GM06990 (cell line): ENCODE measurements at regions not wholly inside any gene's neighbourhood (a gene's known extent, or its start where the extent isn't known, plus 50 kb on each side); places are given as distances from the start of the nearest gene placed in this dataset.

ENCODE experiments used
- DNase-seq: peaks from one replicate; pipeline ENCODE4 v3.0.0-alpha.2; 2011; ENCODE audit not compliant: insufficient read length; ENCODE audit errors: extremely low read depth
- H3K27me3 ChIP-seq: replicated peaks from 2 replicates; pipeline ENCODE4 v1.6.0; 2011; ENCODE audit warnings: low read length; ENCODE audit not compliant: control insufficient read depth, insufficient read depth
- H3K36me3 ChIP-seq: 2 replicates; pipeline ENCODE4 v1.5.1; 2011; ENCODE audit warnings: low read length; ENCODE audit not compliant: control insufficient read depth, insufficient read depth
- H3K4me3 ChIP-seq: replicated peaks from 2 replicates; pipeline ENCODE4 v1.5.1; 2011; ENCODE audit warnings: low read depth, mild to moderate bottlenecking, control low read depth, low read length
- TF ChIP-seq, protein P1 (sequence below): IDR thresholded peaks from 2 replicates; pipeline ENCODE4 v1.5.1; 2011; ENCODE audit warnings: low read length, control low read depth, mild to moderate bottlenecking, inconsistent platforms; ENCODE audit not compliant: insufficient read depth, poor library complexity, severe bottlenecking

DNA sequence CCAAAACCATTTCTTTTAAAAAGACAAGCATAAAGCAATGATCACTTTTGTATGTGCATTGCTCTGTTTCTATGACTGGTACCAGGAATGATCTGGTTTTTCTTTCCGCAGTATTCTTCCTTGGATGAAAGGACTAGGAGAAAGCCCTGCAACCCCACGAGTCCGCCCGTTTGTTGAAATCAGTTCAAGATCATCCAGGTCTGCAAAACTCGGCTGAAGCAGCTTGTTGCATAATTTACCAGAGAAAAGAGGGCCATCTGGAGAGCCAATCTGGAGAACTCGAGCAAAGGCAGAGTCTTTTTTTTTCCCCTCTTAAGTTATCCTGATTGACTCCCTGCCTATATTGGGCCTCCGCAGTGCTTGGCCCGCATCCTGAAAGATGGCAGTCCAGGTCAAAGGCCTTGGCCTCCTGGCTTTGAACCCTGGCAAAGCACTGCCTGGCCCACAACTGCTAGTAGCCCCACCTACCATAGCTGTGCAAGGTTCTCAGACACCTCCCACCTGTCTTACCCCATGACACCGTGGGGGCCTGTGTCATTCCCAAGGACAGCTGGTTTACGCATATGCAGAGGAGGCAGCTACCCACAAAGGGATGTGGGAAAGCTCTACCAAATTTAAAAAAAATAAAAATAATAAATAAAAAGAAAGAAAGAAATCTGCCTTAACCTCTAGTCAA lies 572.2 kb downstream of the INHBA start:
- no peak for DNase-seq
- Histone ChIP-seq H3K4me3 (no peak overlapping the region), H3K36me3 (no peaks in the 10 kb centered on the region), H3K27me3 (no peaks in the 10 kb centered on the region)
- TF ChIP-seq, protein P1, sequence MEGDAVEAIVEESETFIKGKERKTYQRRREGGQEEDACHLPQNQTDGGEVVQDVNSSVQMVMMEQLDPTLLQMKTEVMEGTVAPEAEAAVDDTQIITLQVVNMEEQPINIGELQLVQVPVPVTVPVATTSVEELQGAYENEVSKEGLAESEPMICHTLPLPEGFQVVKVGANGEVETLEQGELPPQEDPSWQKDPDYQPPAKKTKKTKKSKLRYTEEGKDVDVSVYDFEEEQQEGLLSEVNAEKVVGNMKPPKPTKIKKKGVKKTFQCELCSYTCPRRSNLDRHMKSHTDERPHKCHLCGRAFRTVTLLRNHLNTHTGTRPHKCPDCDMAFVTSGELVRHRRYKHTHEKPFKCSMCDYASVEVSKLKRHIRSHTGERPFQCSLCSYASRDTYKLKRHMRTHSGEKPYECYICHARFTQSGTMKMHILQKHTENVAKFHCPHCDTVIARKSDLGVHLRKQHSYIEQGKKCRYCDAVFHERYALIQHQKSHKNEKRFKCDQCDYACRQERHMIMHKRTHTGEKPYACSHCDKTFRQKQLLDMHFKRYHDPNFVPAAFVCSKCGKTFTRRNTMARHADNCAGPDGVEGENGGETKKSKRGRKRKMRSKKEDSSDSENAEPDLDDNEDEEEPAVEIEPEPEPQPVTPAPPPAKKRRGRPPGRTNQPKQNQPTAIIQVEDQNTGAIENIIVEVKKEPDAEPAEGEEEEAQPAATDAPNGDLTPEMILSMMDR = no peak

DNA sequence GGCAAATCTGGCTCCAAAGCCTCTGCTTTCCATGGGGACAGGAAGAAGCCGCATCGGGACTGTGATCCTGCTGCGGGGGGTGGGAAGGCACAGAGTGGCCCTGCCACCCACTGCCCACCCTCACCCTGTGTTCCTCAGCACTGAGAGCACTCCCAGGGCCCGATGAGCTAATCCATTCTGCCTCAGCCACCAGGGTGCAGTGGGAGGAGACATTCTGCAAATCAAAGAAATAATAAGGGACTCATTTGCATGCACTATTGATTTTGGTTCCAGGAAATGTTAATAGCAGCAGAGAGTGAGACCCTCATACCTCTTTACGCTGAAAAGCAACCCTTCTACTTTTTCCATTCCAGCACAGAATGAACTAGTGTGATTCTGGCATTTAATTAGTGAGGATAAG lies 572.8 kb downstream of the INHBA start:
- Histone ChIP-seq H3K4me3 (no peak overlapping the region), H3K36me3 (no peaks in the 10 kb centered on the region), H3K27me3 (no peaks in the 10 kb centered on the region)
- TF ChIP-seq, protein P1 = no peak
- DNase-seq = no peak

DNA sequence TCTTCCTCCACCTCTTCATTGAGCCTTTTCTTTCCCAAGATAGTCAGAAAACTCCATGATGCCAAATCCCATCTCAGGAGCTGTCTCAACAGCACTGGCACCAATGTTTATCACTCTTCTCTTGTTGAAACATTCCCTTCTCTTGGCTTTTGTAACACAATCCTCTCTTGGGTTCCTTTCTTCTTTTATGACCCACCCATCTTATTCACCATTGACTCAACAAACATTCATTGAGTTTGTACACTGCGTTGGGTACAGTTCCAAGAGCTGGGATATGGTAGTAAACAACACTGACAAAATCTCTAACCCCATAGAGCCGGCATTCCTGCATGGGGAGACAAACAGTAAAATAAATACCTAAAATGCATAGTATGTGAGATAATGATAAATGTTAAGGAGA lies 577.5 kb downstream of the INHBA start:
- Histone ChIP-seq H3K27me3 (no peaks in the 10 kb centered on the region), H3K36me3 (no peaks in the 10 kb centered on the region), H3K4me3 (no peak overlapping the region)
- TF ChIP-seq, protein P1 = no peak
- DNase-seq = no peak

DNA sequence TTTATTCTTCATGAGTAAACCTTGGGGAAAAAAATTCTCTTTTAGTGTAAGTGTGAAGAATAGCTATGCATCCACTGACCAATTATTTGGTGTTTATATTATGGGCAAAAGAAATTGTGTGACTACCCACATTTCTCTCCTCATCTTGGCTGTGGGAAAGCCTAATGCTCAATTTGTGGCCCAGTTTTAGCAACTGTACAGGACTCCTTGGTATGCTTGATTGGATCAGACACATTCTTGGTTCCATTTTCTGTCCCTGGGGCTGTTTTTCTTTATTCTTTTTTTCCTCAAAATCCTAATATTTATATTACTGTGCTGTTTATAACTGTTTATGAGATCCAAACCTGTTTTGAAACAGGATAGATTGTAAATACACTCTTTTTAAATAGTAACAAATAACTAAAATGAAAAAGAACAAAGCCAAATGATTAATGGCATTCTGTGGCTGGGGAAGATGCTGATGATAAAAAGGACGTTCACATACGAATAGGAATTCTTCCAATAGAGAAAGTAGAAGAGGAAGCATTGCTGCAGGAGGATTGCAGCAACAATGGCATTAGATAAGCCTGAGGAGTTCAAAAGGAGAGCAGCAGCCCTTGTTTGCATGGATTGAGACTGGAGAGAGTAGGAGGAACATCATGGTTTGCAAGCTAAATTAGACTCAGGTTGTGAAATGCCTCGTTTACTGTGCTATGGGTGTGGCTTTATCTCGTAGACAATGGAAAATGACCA lies 580.5 kb downstream of the INHBA start:
- no peak overlapping the region for H3K4me3 ChIP-seq
- no peaks in the 10 kb centered on the region for H3K36me3 ChIP-seq
- H3K27me3 ChIP-seq = no peaks in the 10 kb centered on the region
- no peak for DNase-seq
- TF ChIP-seq, protein P1 = no peak

DNA sequence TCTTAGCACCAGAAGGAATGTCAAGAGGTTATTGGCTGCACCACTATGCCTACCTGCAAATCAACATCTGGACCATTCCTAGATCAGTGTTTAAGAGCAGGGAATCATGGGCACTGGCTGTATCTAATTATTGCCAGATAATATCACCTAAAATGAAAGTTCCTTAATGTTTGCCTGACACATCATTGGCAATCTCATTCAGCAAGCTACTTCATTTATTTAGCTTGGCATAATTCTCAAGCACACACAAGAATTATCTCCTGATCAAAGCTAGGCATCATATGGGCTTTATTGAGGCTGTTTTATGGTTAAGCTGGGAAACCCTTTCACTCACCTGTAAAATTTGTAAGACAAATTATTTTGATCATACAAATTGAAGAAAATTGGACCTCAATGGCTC lies 581.7 kb downstream of the INHBA start:
- Histone ChIP-seq H3K27me3 (no peaks in the 10 kb centered on the region), H3K36me3 (no peaks in the 10 kb centered on the region), H3K4me3 (no peak overlapping the region)
- no peak for DNase-seq
- TF ChIP-seq, protein P1 = no peak

DNA sequence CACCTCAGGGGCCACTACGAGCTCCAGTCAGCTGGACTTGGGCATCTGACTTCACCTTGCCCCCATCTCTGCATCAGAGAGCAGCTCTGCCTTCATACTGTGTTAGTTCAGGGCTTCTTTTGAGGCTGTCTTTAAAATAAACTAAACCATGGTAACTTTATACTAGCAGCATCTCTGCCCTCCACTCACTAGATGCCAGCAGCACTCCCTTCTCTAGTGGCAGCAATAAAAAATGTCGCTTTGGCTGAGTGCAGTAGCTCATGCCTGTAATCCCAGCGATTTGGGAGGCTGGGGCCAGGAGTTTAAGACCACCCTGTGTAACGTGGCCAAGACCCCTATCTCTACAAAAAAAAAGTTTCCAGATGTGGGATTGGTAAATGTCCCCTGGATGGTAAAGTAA lies 584.4 kb downstream of the INHBA start:
- Histone ChIP-seq H3K36me3 (no peaks in the 10 kb centered on the region), H3K4me3 (no peak overlapping the region), H3K27me3 (no peaks in the 10 kb centered on the region)
- no peak for DNase-seq
- TF ChIP-seq, protein P1 = no peak
